ENCODE measurements at regions not wholly inside any gene's neighbourhood (a gene's known extent, or its start where the extent isn't known, plus 50 kb on each side); places are given as distances from the start of the nearest gene placed in this dataset.

DNA sequence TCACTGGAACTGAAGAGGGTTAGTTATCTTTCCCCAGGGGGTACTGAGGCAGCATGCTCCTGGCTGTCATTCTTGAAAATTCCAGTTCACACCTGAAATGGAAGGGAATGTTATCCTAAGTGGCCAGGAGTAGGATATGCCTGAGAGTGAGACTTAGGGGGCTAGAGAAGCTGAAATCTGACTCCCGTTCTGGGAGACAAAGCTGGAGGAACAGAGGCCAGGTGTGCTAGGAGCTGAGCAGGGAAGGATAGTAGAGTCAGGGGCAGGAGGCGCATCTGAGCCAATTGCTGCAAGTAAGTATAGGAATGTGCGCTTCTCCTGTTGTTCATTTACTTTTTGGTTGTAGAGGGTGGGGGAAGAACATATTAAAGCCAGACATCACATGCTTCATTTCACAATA is 58.1 kb upstream of the KIAA1217 start:
- no peak for DNase-seq

DNA sequence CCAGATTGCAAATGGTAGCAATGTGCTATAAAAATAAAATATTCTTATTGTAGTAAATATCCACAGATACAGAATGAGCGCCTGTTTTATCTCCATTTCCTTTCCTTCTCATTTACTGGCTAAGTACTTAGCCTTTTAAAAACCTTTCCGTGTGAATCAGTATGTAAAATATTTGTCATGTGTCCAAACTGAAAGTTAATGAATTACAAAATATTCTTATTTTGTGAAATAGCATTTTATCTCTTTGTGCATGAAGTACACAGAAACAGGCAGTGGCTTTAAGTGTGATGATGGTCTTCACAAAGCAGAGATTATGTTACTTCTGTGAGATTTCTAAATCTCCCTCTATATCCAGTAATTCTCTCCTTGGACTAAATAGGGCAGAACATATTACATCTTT is 56.7 kb upstream of the KIAA1217 start:
- DNase-seq, result no peak

DNA sequence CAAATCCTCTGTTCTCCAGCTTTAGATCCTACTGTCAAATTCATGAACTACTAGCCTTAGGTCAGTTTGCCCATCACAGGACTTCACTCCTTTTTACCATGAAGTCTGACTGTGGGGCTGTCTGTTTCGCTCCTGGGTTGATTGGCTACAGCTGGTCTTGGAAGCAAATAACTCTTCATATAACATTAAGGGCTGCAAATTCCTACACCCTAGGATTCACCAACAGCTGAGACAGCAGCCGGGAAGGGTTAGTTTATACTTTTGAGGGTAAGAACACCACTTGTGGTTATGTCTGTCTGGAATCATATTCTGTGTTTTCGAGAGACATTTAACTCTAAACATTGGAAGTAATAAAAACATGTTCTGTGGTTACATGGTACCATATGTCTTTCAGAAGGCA is 55.9 kb upstream of the KIAA1217 start:
- DNase-seq, result no peak

DNA sequence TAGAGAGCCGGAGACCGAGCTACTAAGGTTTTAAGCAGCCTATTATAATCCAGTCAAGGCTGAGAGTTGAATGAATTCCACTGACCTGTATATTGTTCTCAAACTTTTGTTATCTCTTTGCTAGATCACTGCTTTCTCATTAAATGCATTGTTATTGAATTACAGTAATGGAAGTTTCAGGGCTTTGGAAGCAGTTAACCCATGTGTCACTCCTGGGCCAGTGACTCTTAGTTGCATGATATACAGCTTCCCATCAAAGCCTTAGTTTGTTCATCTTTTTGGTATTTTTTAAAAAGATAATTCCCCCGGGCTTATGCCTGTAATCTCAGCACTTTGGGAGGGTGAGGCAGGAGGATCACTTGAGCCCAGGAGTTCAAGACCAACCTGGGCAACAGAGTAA is 55.4 kb upstream of the KIAA1217 start:
- DNase-seq, result no peak

DNA sequence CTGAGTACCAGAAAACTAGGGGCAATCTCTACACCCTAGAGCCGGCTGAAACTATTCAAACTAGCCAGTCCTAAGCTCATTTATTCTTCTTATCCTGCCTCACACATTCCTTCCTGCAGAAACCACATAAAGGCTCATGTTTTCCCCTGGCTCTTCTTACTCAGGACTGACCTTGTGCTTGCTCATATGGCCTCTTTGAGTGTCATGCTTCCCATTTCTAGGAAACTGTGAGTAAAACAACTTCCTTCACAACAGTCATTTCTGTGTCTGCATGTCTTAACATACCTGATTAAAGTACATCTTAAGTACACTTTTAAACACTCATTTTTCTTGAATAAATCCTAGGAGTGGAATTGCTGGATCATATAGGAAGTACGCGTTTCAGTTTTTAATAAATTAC is 52.3 kb upstream of the KIAA1217 start:
- no peak for DNase-seq

DNA sequence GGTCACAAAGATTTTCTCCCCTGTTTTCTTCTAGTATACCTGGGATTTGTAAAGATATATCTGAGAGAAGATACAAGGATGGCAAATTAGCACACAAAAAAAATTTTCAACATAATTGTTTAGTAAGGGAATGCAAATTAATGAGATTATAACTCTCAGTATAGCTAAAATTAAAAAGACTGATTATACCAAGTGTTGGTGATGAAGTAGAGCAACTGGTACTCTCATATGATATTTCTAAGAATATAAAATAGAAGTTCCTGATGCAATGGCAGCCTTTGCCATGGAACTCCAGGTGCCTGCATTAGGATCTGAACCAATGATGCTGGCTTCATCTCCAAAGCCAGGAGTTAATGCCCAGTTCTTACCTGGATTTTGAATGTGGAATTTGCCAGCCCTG is 51.4 kb upstream of the KIAA1217 start:
- no peak for DNase-seq
